Cardiac fibroblast (primary cell): ENCODE measurements at regions not wholly inside any gene's neighbourhood (a gene's known extent, or its start where the extent isn't known, plus 50 kb on each side); places are given as distances from the start of the nearest gene placed in this dataset.
"Not testable (repeated sequence)": the region's sequence is repeated elsewhere in the genome, so short reads cannot be mapped to it uniquely, and the experiment has no call there.

ENCODE experiments used
- DNase-seq, 2 donors: peaks; one replicate each; pipeline versions ENCODE4 v3.0.0 to v3.0.0-alpha.2; 2010; ENCODE audit warnings: low read depth in 2 of 2
- H3K4me3 ChIP-seq, 2 donors: replicated peaks in 1 of 2; 1 replicate in 1 of 2; 2 replicates in 1 of 2; pipeline ENCODE4 v1.5.1; 2011; ENCODE audit warnings: low read depth in 2 of 2, low read length in 2 of 2, mild to moderate bottlenecking in 2 of 2, moderate library complexity in 1 of 2
- TF ChIP-seq, protein P1 (sequence below): IDR thresholded peaks from one replicate; pipeline ENCODE4 v1.5.1; 2011; ENCODE audit warnings: low read depth, mild to moderate bottlenecking, low read length, inconsistent platforms

GRCh38 chr2:210915912-210916311 lies 359.5 kb downstream of the CPS1 start:
- TF ChIP-seq, protein P1, sequence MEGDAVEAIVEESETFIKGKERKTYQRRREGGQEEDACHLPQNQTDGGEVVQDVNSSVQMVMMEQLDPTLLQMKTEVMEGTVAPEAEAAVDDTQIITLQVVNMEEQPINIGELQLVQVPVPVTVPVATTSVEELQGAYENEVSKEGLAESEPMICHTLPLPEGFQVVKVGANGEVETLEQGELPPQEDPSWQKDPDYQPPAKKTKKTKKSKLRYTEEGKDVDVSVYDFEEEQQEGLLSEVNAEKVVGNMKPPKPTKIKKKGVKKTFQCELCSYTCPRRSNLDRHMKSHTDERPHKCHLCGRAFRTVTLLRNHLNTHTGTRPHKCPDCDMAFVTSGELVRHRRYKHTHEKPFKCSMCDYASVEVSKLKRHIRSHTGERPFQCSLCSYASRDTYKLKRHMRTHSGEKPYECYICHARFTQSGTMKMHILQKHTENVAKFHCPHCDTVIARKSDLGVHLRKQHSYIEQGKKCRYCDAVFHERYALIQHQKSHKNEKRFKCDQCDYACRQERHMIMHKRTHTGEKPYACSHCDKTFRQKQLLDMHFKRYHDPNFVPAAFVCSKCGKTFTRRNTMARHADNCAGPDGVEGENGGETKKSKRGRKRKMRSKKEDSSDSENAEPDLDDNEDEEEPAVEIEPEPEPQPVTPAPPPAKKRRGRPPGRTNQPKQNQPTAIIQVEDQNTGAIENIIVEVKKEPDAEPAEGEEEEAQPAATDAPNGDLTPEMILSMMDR, result no peak
- no peak for DNase-seq
- no peak overlapping the region for H3K4me3 ChIP-seq

DNA sequence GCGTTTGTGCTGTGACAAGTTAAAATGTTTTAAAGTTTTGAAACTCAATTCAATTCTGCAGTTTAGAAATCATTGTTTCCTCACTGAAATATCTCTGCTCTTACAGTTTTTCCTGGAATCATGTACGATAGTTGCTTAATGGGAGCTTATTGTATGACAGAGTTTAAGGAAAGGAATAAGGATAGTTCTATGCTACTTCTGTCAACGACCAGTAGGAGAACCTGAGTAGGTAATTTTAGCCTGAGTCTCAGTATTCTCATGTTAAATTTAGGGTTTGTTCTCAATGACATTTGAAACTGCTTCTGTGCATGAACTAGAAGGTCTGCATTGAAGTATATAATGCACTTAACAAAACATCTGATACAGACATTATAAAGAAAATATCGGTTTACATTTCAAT lies 361.1 kb downstream of the CPS1 start:
- no peak overlapping the region for H3K4me3 ChIP-seq
- no peak for DNase-seq
- TF ChIP-seq, protein P1, result no peak

GRCh38 chr2:210919128-210919527 lies 362.7 kb downstream of the CPS1 start:
- TF ChIP-seq, protein P1, result no peak
- no peak for DNase-seq
- H3K4me3 ChIP-seq, result no peak overlapping the region

DNA sequence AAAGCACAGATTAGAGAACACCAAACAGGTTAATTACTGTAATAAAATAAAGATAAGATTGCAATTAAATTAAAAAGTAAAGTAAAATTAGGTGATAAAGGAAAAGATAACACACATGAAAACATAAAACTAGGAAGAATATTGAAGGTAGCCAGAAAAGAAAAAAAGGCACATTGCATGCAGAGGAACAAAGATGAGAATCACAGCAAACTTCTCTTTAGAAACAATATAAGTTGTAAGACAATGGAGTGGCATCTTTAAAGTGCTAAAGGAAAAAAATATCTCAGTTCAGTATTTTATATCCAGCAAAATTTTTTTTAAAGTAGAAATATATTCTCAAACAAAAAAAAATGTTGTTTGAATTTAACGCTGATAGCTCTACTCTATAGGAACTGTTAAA lies 366.0 kb downstream of the CPS1 start:
- no peak for DNase-seq
- no peak overlapping the region for H3K4me3 ChIP-seq
- TF ChIP-seq, protein P1, result no peak

GRCh38 chr2:210928714-210929113 lies 372.3 kb downstream of the CPS1 start:
- no peak for DNase-seq
- no peak overlapping the region for H3K4me3 ChIP-seq
- TF ChIP-seq, protein P1, result no peak

DNA sequence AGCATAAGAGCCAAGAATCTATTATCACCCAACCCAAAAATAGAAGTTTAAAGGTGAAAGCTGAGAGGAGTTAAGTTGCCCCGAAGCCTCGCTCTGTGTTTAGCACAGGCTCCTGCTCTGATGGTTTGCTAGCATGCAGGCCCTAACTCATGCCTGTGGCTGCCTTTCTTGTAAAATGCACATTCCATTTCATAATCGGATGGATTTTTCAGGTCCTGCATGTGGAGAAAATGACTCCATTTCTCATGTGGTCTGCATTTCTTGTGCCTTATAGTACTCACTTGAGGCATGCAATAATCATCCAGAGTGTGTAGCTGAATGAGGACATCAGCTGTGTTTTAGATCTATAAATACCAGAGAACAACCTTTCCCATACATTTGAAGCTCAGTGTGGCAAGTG lies 381.8 kb downstream of the CPS1 start:
- TF ChIP-seq, protein P1, result no peak
- no peak overlapping the region for H3K4me3 ChIP-seq
- DNase-seq, result peak; percentile 2 to 3

GRCh38 chr2:210946395-210946794 lies 390.0 kb downstream of the CPS1 start:
- DNase-seq, result no peak
- TF ChIP-seq, protein P1, result no peak

DNA sequence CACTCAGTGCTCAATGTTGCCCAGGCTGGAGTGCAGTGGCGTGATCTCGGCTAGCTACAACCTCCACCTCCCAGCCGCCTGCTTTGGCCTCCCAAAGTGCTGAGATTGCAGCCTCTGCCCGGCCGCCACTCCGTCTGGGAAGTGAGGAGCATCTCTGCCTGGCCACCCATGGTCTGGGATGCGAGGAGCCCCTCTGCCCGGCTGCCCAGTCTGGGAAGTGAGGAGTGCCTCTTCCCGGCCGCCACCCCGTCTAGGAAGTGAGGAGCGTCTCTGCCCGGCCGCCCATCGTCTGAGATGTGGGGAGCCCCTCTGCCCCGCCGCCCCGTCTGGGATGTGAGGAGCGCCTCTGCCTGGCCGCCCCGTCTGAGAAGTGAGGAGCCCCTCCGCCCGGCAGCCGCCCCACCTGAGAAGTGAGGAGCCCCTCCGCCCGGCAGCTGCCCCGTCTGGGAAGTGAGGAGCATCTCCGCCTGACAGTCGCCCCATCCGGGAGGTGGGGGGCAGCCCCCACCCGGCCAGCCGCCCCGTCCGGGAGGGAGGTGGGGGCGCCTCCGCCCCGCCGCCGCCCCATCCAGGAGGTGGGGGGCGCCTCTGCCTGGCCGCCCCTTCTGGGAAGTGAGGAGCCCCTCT lies 394.1 kb downstream of the CPS1 start:
- DNase-seq, H3K4me3 ChIP-seq: not testable (repeated sequence)

More at GRCh38 chr2:210946395-210946794, 390.0 kb downstream of the CPS1 start:
- H3K4me3 ChIP-seq, result no peak overlapping the region
